HUDEP-2 (cell line): ENCODE measurements at regions not wholly inside any gene's neighbourhood (a gene's known extent, or its start where the extent isn't known, plus 50 kb on each side); places are given as distances from the start of the nearest gene placed in this dataset.

ENCODE experiments used
- DNase-seq, 76 experiments: peaks; one replicate each; lab custom pipeline; 2025; ENCODE audit not compliant: unreplicated experiment in 76 of 76; lab: John Stamatoyannopoulos, UW

GRCh38 chr10:117635826-117636225 lies 93.3 kb downstream of the EMX2 start:
- no peak for DNase-seq

GRCh38 chr10:117638200-117638599 lies 95.7 kb downstream of the EMX2 start:
- DNase-seq = no peak

DNA sequence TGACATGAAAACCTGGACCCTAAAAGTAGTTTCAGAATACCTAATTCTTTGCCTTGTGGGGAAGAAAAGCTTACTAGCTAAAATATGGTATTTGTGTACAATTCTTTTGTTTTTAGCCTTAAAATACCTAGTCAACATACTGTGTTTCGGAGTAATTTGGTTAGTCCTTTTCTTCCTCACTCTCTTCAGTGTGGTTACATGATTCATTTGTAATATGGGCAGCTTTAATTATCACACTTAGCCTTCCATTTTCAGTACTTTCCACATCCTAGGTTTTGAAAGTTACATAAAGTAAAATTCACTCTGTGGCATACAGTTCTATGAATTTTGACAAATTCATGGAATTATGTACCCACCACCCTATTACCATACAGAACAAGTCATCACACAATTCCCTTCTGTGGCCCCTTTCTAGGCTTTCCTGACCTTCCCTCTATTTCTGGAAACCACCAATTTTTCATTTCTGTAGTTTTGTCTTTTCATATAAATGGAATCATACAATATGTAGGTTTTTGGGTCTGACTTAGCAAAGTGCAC lies 96.2 kb downstream of the EMX2 start:
- no peak for DNase-seq

DNA sequence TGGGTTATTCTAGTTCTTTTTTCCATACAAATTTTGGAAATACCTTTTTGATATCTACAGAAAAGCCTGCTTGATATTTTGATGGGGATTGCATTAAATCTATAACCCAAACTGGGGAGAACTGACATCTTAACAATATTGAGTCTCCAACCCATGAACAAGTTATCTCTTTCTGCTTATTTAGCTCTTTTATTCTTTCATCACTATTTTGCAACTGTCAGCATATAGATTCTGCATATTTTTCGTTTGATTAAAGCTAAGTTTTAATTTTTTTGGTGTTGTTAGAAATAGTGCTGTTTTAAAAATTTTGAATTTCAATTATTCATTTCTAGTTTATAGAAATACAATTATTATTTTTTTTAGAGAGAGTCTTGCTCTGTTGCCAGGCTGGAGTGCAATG lies 97.9 kb downstream of the EMX2 start:
- no peak for DNase-seq

DNA sequence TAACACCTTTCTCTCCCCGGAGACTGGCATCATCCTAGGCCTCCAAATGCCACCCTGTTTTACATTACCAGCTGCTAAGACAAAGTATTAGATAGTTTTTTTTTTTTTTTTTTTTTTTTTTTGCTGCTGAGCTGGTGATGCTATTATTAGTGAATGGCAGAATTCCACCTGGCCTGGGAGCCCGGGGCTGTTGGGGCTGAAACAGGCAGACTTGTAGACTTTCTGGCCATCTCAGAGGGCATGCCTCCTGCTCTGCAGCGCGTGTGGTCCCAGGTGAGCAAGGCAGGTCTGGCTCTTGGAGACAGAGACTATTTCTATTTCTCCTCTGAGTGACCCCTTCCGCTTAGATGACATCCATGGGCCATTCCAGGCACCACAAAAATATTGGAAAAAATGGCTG lies 104.2 kb downstream of the EMX2 start:
- DNase-seq = no peak

DNA sequence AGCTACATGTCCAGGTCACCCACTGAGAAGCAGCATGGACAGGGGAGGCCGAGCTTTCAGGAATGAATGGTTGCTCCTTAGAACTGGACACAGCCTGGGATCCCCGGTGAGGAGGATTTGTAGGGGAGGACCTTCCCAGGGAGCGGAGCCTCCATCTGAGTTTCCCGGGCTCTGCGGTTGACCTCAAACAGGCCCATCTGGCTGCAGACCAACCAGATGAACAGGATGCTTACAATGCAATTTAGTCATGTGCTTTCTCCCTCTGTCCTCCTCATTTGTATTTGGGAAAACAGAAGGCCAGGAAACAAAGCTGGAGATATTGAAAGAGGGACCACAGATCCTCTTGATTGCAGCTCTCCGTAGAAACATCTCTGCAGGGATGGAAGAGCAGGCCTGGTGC lies 104.8 kb downstream of the EMX2 start:
- DNase-seq = no peak

DNA sequence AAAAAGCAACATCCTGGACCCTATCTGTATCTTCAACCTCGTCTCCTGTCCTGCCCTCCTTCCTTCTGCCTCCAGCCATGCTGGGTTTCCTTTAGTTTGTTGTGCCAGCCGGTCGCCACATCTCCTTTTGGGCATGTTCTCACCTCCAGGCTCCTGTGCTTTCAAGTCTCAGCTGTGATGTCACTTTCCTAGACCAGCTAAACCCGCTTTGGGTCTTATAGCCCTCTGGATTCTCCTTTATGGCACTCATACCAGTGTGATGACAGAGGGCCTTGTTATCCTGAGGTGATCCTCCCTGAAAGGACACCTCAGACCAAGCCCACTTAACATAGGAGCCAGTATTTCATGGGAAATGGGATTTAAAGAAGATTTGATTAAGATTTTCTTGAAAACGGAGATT lies 108.6 kb downstream of the EMX2 start:
- no peak for DNase-seq

DNA sequence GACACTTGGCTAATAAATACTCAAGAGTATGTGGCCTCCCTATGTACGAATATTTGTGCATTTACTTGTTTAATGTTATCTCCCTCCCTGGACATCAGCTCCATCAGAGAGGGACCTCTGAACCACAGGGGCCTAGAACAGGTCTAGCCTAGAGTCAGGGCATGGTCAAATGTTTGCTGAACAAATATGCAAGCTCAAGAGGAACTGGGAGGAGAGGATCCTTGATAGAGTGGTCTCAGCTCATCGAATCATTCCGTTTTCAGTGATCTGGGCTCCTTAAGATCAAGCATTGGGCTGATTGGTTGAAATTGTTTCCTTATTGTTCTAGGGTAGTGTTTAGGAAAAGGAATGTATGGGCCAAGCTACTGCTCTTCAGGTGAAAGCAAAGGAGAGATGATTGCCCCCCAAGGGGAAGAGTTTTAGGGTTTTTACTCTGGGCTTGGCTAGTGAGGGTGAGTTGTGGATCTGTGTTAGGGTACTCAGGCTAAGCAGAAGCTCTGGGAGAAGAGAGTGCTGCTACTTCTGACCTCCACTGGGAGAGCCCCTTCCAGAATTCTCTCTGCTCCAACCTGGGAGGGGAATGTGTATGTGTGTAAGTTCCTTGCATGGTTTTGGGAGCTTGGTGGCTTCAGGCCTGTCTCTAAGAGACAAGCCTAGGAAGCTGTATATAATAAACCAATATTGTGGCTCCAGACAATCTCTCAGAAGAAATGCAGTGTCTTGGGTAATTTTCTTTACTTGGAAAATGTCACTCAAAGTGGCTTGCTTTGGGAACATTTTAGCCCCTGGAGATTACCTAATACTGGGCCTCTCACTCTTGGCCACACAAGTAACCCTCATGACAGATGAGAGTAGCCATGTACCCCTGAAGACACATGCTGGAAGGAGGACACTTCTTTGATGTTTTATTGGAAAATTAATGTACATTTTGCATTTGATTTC lies 110.0 kb downstream of the EMX2 start:
- DNase-seq = no peak

GRCh38 chr10:117653170-117653515 lies 110.6 kb downstream of the EMX2 start:
- no peak for DNase-seq

- DNase-seq = no peak
Measured at GRCh38 chr10:117654105-117654504, 111.6 kb downstream of the EMX2 start.

DNA sequence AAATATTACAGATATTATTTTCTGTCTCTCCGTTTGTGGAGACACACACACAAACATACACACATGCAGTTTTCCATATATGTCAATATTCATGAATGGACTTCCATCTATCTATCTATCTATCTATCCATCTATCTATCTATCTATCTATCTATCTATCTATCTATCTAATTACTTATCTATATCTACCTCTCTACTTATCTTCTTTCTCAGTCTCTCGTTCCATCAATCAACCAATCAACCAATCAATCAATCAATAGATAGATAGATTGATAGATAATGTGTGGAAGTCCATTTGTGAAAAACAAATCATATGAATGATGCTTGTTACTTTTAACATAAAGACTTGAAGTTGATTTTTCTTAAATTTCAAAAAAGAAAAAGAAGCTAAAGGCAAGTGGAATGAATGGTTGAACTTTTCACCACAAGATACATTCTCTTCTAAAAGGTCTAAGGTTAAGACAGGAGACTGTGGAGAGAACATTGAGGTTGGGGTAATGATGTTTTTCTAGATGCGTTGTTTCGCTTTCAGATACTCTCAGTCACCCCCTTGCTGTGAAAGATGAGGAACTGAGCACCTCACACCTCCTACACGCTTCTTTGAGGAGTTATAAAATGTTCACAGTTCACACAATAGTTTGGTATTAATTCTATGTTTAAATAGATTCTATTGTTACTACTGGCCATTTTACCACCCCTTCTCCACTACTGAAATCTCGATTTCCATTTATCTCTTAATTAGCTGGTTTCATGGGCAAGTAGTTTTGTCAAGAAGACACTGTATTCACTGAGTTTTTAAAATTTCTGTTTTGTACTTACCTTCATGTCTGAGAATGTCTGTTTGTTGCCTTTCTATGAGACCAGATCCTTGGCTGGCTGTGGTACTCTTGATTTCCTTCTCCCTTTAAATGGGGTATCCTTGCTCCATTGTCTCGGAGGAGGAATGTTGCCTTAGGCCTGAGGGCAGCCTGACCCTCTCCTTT lies 114.1 kb downstream of the EMX2 start:
- DNase-seq = no peak

- DNase-seq = no peak
Measured at GRCh38 chr10:117661316-117661715, 118.8 kb downstream of the EMX2 start.

- no peak for DNase-seq
Measured at GRCh38 chr10:117662126-117662525, 119.6 kb downstream of the EMX2 start.

- no peak for DNase-seq
Measured at GRCh38 chr10:117662751-117663540, 120.4 kb downstream of the EMX2 start.

GRCh38 chr10:117663750-117664149 lies 121.2 kb downstream of the EMX2 start:
- no peak for DNase-seq

- DNase-seq = no peak
Measured at GRCh38 chr10:117664288-117664687, 121.7 kb downstream of the EMX2 start.

DNA sequence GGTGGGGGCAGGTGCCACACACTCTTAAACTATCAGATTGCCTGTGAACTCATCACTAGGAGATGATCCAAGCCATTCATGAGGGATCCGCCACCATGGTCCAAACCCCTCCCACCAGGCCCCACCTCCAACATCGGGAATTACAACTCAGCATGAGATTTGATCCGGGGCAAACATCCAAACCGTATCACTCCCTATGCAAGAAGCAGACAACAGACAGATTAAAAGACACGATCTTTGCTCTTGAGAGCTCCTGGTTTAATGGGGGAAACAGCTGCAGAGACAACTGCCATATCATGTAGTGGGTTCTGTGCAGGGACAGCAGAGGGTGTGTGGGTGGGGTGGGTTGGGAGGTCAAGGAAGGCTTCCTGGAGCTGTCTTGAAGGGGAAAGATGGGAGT lies 123.6 kb downstream of the EMX2 start:
- no peak for DNase-seq

DNA sequence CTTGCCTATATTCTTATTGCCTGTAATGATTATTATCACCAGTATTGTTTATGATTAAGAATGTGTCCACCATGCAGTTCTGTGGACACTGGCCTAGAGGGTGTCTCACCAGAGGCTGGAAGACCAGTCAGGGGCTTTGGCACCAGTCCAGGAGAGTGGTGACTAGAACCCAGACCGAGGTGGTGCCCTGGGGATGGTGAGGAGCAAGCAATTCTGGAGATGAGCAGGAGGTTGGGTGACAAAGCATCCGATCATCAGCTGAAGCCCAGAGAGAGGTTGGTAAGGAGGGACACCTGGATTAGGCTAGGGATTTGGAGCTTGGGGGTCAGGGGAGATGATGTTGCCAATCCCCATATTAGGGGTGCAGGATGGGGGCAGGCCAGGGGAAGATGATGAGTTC lies 124.4 kb downstream of the EMX2 start:
- DNase-seq = no peak

DNA sequence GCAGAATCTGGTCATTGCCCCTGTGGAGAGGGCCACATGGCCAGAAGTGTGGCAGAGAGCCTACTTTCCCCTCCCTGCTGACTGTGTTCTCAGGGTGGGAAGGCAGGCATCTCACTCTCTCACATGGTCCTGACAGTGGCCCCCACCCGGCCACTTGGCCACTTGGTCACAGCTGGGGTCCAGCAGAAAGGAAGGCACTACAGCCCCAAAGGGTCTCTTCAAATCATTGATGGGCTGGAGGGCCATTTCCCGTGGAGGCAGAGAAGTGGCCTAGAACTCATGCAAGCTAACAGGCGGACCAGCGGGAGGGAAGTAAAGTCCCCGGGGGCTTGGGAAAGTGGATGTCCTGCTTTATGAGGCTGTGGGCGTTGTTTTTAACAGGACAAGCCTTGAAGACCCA lies 125.3 kb downstream of the EMX2 start:
- no peak for DNase-seq

DNA sequence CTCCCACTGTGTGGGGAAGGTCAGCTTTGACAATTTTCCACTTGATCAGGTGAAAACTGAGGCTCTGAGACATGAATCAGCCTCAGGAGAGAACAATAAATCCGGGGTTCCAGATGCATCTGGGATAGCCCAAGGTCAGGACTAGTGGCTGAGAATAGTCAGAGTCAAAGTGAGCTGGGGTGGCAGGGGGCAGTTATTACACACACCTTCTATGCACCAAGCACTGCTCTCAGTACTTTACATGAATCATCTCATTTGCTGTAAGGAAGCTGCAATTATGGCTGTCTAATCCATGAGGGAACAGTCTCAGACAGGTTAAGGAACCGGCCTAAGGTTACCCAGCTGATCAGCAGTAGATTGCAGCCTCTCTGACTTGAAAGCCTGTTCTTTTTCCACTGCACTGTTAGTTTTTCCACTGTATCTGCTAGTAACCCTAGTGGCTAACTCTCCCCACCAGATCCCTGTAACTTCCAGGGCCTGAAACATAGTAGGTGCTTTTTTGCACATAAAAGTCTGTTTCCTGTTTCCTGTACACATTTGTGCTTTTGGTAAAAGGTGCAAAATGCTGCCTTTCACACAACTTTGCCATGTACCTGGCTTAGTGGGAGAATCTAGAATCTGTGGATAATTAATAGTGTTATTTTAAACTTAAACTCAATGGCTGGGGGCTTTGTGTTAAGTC lies 125.9 kb downstream of the EMX2 start:
- DNase-seq = no peak
